PC-9 (cell line): ENCODE measurements at regions not wholly inside any gene's neighbourhood (a gene's known extent, or its start where the extent isn't known, plus 50 kb on each side); places are given as distances from the start of the nearest gene placed in this dataset.

ENCODE experiments used
- BruUV-seq: library from RNA; stranded (reverse); fragments of 400-500 nt; replicated peaks from 2 replicates; lab custom pipeline; 2021; lab: Mats Ljungman, UMichigan
- CTCF ChIA-PET: fragments of 300-600 bp; sonication (Branson Sonifier 250); formaldehyde crosslinking; loops from one replicate; lab custom pipeline; 2022; ENCODE audit warnings: antibody characterized with exemption; lab: Charles Lee
- POLR2A ChIA-PET: fragments of 300-600 bp; sonication (Branson Sonifier 250); formaldehyde crosslinking; loops from one replicate; lab custom pipeline; 2022; ENCODE audit warnings: antibody characterized with exemption; ENCODE audit not compliant: unreplicated experiment; lab: Charles Lee
- DNase-seq, 2 experiments: peaks; one replicate each; pipeline versions ENCODE4 v3.0.0 to v3.0.0-alpha.2; 2015 to 2022; ENCODE audit warnings: mixed read lengths in 1 of 2
- H2AFZ ChIP-seq: fragments of 200-600 bp; sonication (generic); 2 replicates; pipeline ENCODE4 v1.8.1; 2017; ENCODE audit warnings: antibody characterized with exemption
- H3F3A ChIP-seq: fragments of 200-600 bp; sonication (generic); 2 replicates; pipeline ENCODE4 v1.8.1; 2017; ENCODE audit warnings: antibody characterized with exemption, mild to moderate bottlenecking, low read depth; ENCODE audit not compliant: insufficient read depth
- H3K27ac ChIP-seq: fragments of 200-600 bp; sonication (generic); 2 replicates; pipeline ENCODE4 v1.6.1; 2016; ENCODE audit warnings: mixed run types
- H3K27me3 ChIP-seq: fragments of 200-600 bp; sonication (generic); 2 replicates; pipeline ENCODE4 v1.6.1; 2016; ENCODE audit warnings: low read depth, mixed run types; ENCODE audit not compliant: insufficient read depth
- H3K36me3 ChIP-seq: fragments of 200-600 bp; sonication (generic); 2 replicates; pipeline ENCODE4 v1.6.1; 2016; ENCODE audit warnings: low read depth, mixed run types
- H3K4me1 ChIP-seq: fragments of 200-600 bp; sonication (generic); replicated peaks from 2 replicates; pipeline ENCODE4 v1.6.1; 2016; ENCODE audit warnings: mixed run types; ENCODE audit not compliant: insufficient read depth
- H3K4me2 ChIP-seq: fragments of 200-600 bp; sonication (generic); 2 replicates; pipeline ENCODE4 v1.6.1; 2017; ENCODE audit warnings: mixed run types
- H3K4me3 ChIP-seq: fragments of 200-600 bp; sonication (generic); 2 replicates; pipeline ENCODE4 v1.6.1; 2016; ENCODE audit warnings: mixed run types
- H3K79me2 ChIP-seq: fragments of 200-600 bp; sonication (generic); 2 replicates; pipeline ENCODE4 v1.6.1; 2017; ENCODE audit warnings: low read depth, mixed run types
- H3K9me2 ChIP-seq: fragments of 200-600 bp; sonication (generic); 2 replicates; pipeline ENCODE4 v1.8.1; 2017; ENCODE audit warnings: mild to moderate bottlenecking; ENCODE audit not compliant: insufficient read depth
- H3K9me3 ChIP-seq: fragments of 200-600 bp; sonication (generic); 2 replicates; pipeline ENCODE4 v1.8.1; 2016; ENCODE audit warnings: low read depth; ENCODE audit not compliant: insufficient read depth
- H4K20me1 ChIP-seq: fragments of 200-600 bp; sonication (generic); 2 replicates; pipeline ENCODE4 v1.8.1; 2017; ENCODE audit not compliant: insufficient read depth
- EZH2 ChIP-seq: fragments of 200-600 bp; sonication (generic); IDR thresholded peaks from 2 replicates; pipeline ENCODE4 v1.8.0; 2017; ENCODE audit warnings: antibody characterized with exemption, low read depth
- intact Hi-C: fragments of 100-400 bp; cut with micrococcal nuclease; formaldehyde crosslinking; loops from one replicate; pipeline ENCODE4 v1.10.0; 2022; ENCODE audit not compliant: unreplicated experiment
- TF ChIP-seq, protein P1 (sequence below): fragments of 200-600 bp; sonication (generic); conservative IDR thresholded peaks from 2 replicates; pipeline ENCODE4 v1.6.1; 2017; ENCODE audit warnings: mixed run types, antibody characterized with exemption, mild to moderate bottlenecking, moderate library complexity

DNA sequence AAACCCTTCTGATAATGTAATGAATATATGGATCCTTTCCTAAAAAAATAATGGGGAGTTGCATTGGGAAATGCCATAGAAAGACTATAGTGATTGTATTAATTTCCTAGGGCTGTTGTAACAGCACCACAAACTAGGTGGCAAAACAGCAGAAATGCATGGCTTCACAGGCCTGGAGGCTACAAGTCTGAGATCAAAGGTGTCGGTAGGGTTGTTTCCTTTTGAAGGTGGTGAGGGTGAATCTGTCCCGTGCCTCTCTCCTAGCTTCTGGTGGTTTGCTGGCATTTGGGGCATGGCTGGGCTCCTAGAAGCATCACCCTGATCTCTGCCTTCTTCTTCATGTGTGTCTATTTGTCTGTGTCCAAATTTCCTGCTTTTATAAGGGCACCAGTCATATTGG lies 149.7 kb downstream of the INHBB start:
- Histone ChIP-seq H3K27me3 (no peaks in the 10 kb centered on the region), H3K4me1 (peaks cover 9% of the 10 kb centered on the region), H3K4me2 (no peak overlapping the region), H3K27ac (no peak overlapping the region), H2AFZ (no peak overlapping the region), H3K9me3 (no peaks in the 10 kb centered on the region), H3K9me2 (no peaks in the 10 kb centered on the region), H3K4me3 (no peak overlapping the region), H3K36me3 (no peaks in the 10 kb centered on the region), H3K79me2 (no peaks in the 10 kb centered on the region), H3F3A (peaks cover 12% of the 10 kb centered on the region; the same call in 1 of the 2 replicates), H4K20me1 (no peaks in the 10 kb centered on the region)
- DNase-seq, result no peak
- intact Hi-C loops, result no loop called here
- no peak for TF ChIP-seq EZH2
- TF ChIP-seq, protein P1, sequence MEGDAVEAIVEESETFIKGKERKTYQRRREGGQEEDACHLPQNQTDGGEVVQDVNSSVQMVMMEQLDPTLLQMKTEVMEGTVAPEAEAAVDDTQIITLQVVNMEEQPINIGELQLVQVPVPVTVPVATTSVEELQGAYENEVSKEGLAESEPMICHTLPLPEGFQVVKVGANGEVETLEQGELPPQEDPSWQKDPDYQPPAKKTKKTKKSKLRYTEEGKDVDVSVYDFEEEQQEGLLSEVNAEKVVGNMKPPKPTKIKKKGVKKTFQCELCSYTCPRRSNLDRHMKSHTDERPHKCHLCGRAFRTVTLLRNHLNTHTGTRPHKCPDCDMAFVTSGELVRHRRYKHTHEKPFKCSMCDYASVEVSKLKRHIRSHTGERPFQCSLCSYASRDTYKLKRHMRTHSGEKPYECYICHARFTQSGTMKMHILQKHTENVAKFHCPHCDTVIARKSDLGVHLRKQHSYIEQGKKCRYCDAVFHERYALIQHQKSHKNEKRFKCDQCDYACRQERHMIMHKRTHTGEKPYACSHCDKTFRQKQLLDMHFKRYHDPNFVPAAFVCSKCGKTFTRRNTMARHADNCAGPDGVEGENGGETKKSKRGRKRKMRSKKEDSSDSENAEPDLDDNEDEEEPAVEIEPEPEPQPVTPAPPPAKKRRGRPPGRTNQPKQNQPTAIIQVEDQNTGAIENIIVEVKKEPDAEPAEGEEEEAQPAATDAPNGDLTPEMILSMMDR, result no peak
- CTCF ChIA-PET, result no interaction called here
- BruUV-seq, result no TSS peak
- POLR2A ChIA-PET, result no interaction called here

DNA sequence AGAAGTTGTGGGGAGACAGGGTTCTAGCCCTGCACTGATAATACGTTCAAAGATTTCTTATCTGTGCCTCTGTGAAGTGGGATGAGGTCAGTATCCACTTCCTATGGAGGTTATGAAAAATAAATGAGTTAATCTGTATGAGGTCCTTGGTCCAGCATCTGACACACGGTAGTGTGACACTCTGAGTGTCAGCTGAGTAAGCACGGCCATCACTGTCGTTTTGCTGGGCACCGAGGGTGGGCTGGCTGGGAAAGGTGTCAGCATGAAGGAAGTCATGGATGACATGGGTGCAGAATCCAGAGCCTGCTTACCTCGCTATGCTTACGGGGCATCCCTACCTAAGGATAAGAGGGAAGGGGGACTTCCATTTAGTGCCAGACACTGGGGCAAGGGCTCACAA lies 150.3 kb downstream of the INHBB start:
- H3K9me2 ChIP-seq, result no peaks in the 10 kb centered on the region

DNA sequence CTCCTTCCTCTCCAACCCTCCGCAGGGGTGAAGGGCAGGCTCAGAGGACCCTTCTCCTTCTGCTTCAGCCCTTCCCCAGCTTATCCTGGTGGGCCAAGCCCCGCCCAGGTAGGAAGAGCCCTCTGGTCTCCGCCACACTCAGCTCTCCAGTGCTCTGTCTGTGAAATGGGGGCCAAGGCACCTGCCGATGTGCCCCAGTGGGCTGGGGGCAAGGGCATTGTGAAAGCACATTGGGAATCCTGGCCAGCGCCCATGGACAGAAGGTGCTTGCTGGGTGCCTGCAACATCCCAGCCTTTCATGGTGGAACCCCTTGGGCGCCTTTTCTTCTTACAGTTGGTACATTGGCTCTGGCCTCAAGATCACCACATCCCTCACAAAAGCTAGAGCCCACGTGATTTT lies 150.8 kb downstream of the INHBB start:
- Histone ChIP-seq H3K36me3 (no peaks in the 10 kb centered on the region), H3K9me3 (no peaks in the 10 kb centered on the region), H3K4me2 (no peak overlapping the region), H3K4me1 (peaks cover 12% of the 10 kb centered on the region), H3F3A (peaks cover 14% of the 10 kb centered on the region; the same call in 1 of the 2 replicates), H3K9me2 (no peaks in the 10 kb centered on the region), H3K79me2 (no peaks in the 10 kb centered on the region), H2AFZ (no peak overlapping the region), H3K4me3 (no peak overlapping the region), H3K27me3 (no peaks in the 10 kb centered on the region), H3K27ac (no peak overlapping the region), H4K20me1 (no peaks in the 10 kb centered on the region)
- intact Hi-C loops, result no loop called here
- TF ChIP-seq, protein P1, result no peak
- TF ChIP-seq EZH2, result no peak
- POLR2A ChIA-PET, result no interaction called here
- CTCF ChIA-PET, result interaction anchor here (0.6 kb wide), 1 partner anchor 136 kb away, joined by 3 read pairs; no protein-coding TSS in a partner anchor
- BruUV-seq, result no TSS peak
- no peak for DNase-seq

More for the DNA sequence above, 150.3 kb downstream of the INHBB start:
- intact Hi-C loops, result no loop called here
- Histone ChIP-seq H3K27me3 (no peaks in the 10 kb centered on the region), H3K79me2 (no peaks in the 10 kb centered on the region), H3F3A (peaks cover 14% of the 10 kb centered on the region; the same call in 1 of the 2 replicates), H3K4me1 (peaks cover 12% of the 10 kb centered on the region), H3K4me2 (no peak overlapping the region), H3K4me3 (no peak overlapping the region), H3K9me3 (no peaks in the 10 kb centered on the region), H4K20me1 (no peaks in the 10 kb centered on the region), H3K27ac (no peak overlapping the region), H3K36me3 (no peaks in the 10 kb centered on the region), H2AFZ (no peak overlapping the region)
- no TSS peak for BruUV-seq
- ChIA-PET CTCF (no interaction called here), POLR2A (no interaction called here)
- no peak for TF ChIP-seq EZH2
- TF ChIP-seq, protein P1, result no peak
- no peak for DNase-seq
